ENCODE measurements at regions not wholly inside any gene's neighbourhood (a gene's known extent, or its start where the extent isn't known, plus 50 kb on each side); places are given as distances from the start of the nearest gene placed in this dataset.

- TF ChIP-seq EP300 (IDR thresholded peaks at IDR 0.05) (no peak), CTCF (IDR thresholded peaks at IDR 0.05) (no peak)
These were observed 617.8 kb downstream of the TRIB2 start for GRCh38 chr2:13334545-13334944.

Data from suprapubic skin (tissue), 3 donors.